ENCODE measurements at regions not wholly inside any gene's neighbourhood (a gene's known extent, or its start where the extent isn't known, plus 50 kb on each side); places are given as distances from the start of the nearest gene placed in this dataset.

DNA sequence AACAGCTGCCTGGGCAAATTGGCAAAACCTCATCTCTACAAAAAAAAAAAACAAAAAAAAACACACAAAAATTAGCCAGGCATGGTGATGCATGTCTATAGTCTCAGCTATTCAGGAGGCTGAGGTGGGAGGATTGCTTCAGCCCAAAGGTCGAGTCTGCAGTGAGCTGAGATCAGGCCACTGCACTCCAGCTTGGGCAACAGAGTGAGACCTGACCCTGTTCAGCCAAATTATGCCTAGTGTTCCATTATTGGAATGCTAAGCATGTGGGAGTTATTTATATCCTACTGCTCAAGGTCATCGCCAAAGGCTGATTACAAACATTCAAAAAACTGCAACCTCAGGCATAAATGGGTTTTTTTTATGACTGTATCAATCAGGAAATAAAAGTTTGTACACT is 1251.0 kb upstream of the PCDH9 start:
- no peak for TF ChIP-seq ISL1 (CRISPR knock-in tag; IDR thresholded peaks at IDR 0.05)
- TF ChIP-seq ZFP30 (CRISPR knock-in tag; IDR thresholded peaks at IDR 0.05), result no peak
- TF ChIP-seq CSDC2 (CRISPR knock-in tag; IDR thresholded peaks at IDR 0.05), result no peak
- TF ChIP-seq TOX (CRISPR knock-in tag; IDR thresholded peaks at IDR 0.05; ENCODE audit: borderline replicate concordance), result no peak
- TF ChIP-seq, protein P1, sequence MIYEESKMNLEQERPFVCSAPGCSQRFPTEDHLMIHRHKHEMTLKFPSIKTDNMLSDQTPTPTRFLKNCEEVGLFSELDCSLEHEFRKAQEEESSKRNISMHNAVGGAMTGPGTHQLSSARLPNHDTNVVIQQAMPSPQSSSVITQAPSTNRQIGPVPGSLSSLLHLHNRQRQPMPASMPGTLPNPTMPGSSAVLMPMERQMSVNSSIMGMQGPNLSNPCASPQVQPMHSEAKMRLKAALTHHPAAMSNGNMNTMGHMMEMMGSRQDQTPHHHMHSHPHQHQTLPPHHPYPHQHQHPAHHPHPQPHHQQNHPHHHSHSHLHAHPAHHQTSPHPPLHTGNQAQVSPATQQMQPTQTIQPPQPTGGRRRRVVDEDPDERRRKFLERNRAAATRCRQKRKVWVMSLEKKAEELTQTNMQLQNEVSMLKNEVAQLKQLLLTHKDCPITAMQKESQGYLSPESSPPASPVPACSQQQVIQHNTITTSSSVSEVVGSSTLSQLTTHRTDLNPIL (CRISPR knock-in tag; IDR thresholded peaks at IDR 0.05; ENCODE audit: low read depth), result no peak
- TF ChIP-seq, protein P2, sequence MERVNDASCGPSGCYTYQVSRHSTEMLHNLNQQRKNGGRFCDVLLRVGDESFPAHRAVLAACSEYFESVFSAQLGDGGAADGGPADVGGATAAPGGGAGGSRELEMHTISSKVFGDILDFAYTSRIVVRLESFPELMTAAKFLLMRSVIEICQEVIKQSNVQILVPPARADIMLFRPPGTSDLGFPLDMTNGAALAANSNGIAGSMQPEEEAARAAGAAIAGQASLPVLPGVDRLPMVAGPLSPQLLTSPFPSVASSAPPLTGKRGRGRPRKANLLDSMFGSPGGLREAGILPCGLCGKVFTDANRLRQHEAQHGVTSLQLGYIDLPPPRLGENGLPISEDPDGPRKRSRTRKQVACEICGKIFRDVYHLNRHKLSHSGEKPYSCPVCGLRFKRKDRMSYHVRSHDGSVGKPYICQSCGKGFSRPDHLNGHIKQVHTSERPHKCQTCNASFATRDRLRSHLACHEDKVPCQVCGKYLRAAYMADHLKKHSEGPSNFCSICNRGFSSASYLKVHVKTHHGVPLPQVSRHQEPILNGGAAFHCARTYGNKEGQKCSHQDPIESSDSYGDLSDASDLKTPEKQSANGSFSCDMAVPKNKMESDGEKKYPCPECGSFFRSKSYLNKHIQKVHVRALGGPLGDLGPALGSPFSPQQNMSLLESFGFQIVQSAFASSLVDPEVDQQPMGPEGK (CRISPR knock-in tag; IDR thresholded peaks at IDR 0.05; ENCODE audit: borderline replicate concordance), result no peak
- no peak for TF ChIP-seq ARNTL (CRISPR knock-in tag; IDR thresholded peaks at IDR 0.05; ENCODE audit: borderline replicate concordance, low read depth)
- no peak for TF ChIP-seq RARB (CRISPR knock-in tag; IDR thresholded peaks at IDR 0.05)
- TF ChIP-seq ZFP3 (CRISPR knock-in tag; IDR thresholded peaks at IDR 0.05), result no peak
